Thymus (tissue), 11 donors: ENCODE measurements at regions not wholly inside any gene's neighbourhood (a gene's known extent, or its start where the extent isn't known, plus 50 kb on each side); places are given as distances from the start of the nearest gene placed in this dataset.
"Not testable (repeated sequence)": the region's sequence is repeated elsewhere in the genome, so short reads cannot be mapped to it uniquely, and the experiment has no call there.

Experiments
- DNase-seq, 9 donors: peaks; one replicate each; pipeline ENCODE4 v3.0.0-alpha.2; 2013; ENCODE audit warnings: low spot score in 9 of 9, low read depth in 6 of 9, missing footprints in 1 of 9
- H3K27ac ChIP-seq, 2 donors: one replicate each; pipeline ENCODE4 v1.5.1; 2013; ENCODE audit warnings: control low read depth in 1 of 2, low read depth in 1 of 2, low read length in 1 of 2, mild to moderate bottlenecking in 1 of 2, moderate library complexity in 1 of 2
- H3K27me3 ChIP-seq, 2 donors: one replicate each; pipeline ENCODE4 v1.5.1; 2013; ENCODE audit warnings: low read length in 1 of 2; ENCODE audit not compliant: control insufficient read depth in 2 of 2, insufficient read depth in 1 of 2
- H3K36me3 ChIP-seq, 2 donors: one replicate each; pipeline ENCODE4 v1.5.1; 2013; ENCODE audit warnings: low read length in 1 of 2, mild to moderate bottlenecking in 1 of 2, moderate library complexity in 1 of 2; ENCODE audit not compliant: control insufficient read depth in 2 of 2, insufficient read depth in 2 of 2
- H3K4me1 ChIP-seq, 2 donors: one replicate each; pipeline ENCODE4 v1.5.1; 2013; ENCODE audit warnings: low read length in 2 of 2; ENCODE audit not compliant: control insufficient read depth in 2 of 2, insufficient read depth in 2 of 2
- H3K4me3 ChIP-seq, 2 donors: one replicate each; pipeline ENCODE4 v1.5.1; 2013; ENCODE audit warnings: low read length in 2 of 2, control low read depth in 1 of 2, mild to moderate bottlenecking in 1 of 2
- H3K9me3 ChIP-seq, 2 donors: one replicate each; pipeline ENCODE4 v1.5.1; 2013; ENCODE audit warnings: low read length in 1 of 2, mild to moderate bottlenecking in 1 of 2; ENCODE audit not compliant: control insufficient read depth in 2 of 2, insufficient read depth in 1 of 2
- WGBS: extraction: QIAGEN DNeasy Blood & Tissue Kit; methylation state at CpG from one replicate; pipeline ENCODE4 v1.1.7; 2013; 5-methylcytosine and 5-hydroxymethylcytosine counted together
- donor health status: healthy.

GRCh38 chr16:13385156-13386040 lies 484.0 kb downstream of the SHISA9 start:
- H3K9me3 ChIP-seq, H3K4me1 ChIP-seq, H3K4me3 ChIP-seq, H3K27me3 ChIP-seq, DNase-seq, H3K36me3 ChIP-seq, H3K27ac ChIP-seq: not testable (repeated sequence)
- 97% methylated on average over 1 of the region's 1 CpG for WGBS

GRCh38 chr16:13390093-13390985 lies 488.9 kb downstream of the SHISA9 start:
- no peaks in the 10 kb centered on the region for H3K27me3 ChIP-seq
- H3K36me3 ChIP-seq: no peaks in the 10 kb centered on the region
- peaks cover 0 to 18% of the 10 kb centered on the region in 2 donors for H3K4me1 ChIP-seq
- peak overlapping the region in 1 of 2 donors; percentile 75 for H3K27ac ChIP-seq
- no peak overlapping the region for H3K4me3 ChIP-seq
- 78% methylated on average over 7 of the region's 7 CpGs for WGBS
- DNase-seq: peak in 8 of 9 donors; percentile 8 to 52 (median 26)
- H3K9me3 ChIP-seq: peaks cover 0 to 1% of the 10 kb centered on the region in 2 donors

- no peaks in the 10 kb centered on the region for H3K36me3 ChIP-seq
- no peak for DNase-seq
- H3K4me1 ChIP-seq: peaks cover 0 to 18% of the 10 kb centered on the region in 2 donors
- H3K9me3 ChIP-seq: no peaks in the 10 kb centered on the region
- peak overlapping the region in 1 of 2 donors; percentile 75 for H3K27ac ChIP-seq
- H3K27me3 ChIP-seq: no peaks in the 10 kb centered on the region
- no peak overlapping the region for H3K4me3 ChIP-seq
Measured at GRCh38 chr16:13390986-13391305, 489.5 kb downstream of the SHISA9 start.

GRCh38 chr16:13391337-13391736 lies 489.9 kb downstream of the SHISA9 start:
- 86% methylated on average over 3 of the region's 3 CpGs for WGBS
- peaks cover 0 to 18% of the 10 kb centered on the region in 2 donors for H3K4me1 ChIP-seq

GRCh38 chr16:13392341-13392740 lies 490.9 kb downstream of the SHISA9 start:
- no peak for DNase-seq
- H3K27me3 ChIP-seq: no peaks in the 10 kb centered on the region
- H3K36me3 ChIP-seq: no peaks in the 10 kb centered on the region
- H3K9me3 ChIP-seq: no peaks in the 10 kb centered on the region
- H3K27ac ChIP-seq: no peak overlapping the region
- WGBS: 95% methylated on average over 4 of the region's 4 CpGs
- H3K4me3 ChIP-seq: no peak overlapping the region
- H3K4me1 ChIP-seq: peaks cover 0 to 18% of the 10 kb centered on the region in 2 donors

More at GRCh38 chr16:13391337-13391736, 489.9 kb downstream of the SHISA9 start:
- no peak for DNase-seq
- H3K36me3 ChIP-seq: no peaks in the 10 kb centered on the region
- H3K27ac ChIP-seq: peak overlapping the region in 1 of 2 donors; percentile 75
- no peaks in the 10 kb centered on the region for H3K27me3 ChIP-seq
- no peak overlapping the region for H3K4me3 ChIP-seq
- no peaks in the 10 kb centered on the region for H3K9me3 ChIP-seq

DNA sequence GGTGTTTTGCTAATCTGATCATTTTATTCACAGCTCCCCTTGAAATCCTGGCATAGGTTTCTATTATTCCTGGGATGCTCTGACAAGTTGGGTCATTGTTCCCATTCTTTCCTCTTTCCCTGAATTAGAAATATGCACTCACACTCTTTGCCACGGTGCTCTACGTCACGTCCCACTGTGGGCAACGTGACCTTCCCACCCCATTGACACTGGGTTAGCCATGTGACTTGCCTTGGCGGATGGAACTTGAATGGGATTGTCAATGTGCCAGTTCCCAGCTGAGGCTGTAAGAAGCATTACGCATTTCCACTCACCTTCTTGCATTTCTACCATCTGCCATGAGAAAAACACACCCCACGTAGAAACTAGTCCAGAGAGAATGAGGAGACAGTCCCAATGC lies 492.4 kb downstream of the SHISA9 start:
- 94% methylated on average over 7 of the region's 7 CpGs for WGBS
- H3K27ac ChIP-seq: no peak overlapping the region
- DNase-seq: no peak
- peaks cover 0 to 18% of the 10 kb centered on the region in 2 donors for H3K4me1 ChIP-seq
- no peaks in the 10 kb centered on the region for H3K36me3 ChIP-seq
- H3K9me3 ChIP-seq: no peaks in the 10 kb centered on the region
- no peaks in the 10 kb centered on the region for H3K27me3 ChIP-seq
- no peak overlapping the region for H3K4me3 ChIP-seq

DNA sequence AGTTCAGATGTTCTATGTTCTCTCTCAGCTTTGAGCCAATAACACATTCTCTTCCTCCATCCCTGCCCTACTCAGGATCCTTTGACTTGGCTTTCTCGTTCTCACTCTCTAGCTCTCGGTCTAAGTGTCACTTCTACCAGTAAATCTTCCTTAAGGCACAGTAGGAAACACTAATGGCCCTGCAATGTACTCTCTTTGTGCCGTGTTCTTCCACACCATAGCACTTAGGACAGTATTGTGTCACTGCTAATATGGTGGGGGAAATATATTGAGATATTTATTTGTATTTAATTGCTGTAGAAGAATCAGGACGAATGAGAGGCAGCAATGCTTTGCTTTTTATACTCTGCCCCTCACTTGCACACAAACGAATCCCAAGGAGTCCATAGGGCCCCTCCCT lies 493.1 kb downstream of the SHISA9 start:
- Histone ChIP-seq H3K4me3 (no peak overlapping the region), H3K4me1 (peaks cover 0 to 17% of the 10 kb centered on the region in 2 donors), H3K9me3 (no peaks in the 10 kb centered on the region), H3K27me3 (no peaks in the 10 kb centered on the region), H3K27ac (no peak overlapping the region), H3K36me3 (no peaks in the 10 kb centered on the region)
- WGBS: 80% methylated on average over 5 of the region's 5 CpGs
- DNase-seq: no peak

- Histone ChIP-seq H3K4me3 (no peak overlapping the region), H3K9me3 (no peaks in the 10 kb centered on the region), H3K36me3 (no peaks in the 10 kb centered on the region), H3K27me3 (no peaks in the 10 kb centered on the region), H3K4me1 (no peaks in the 10 kb centered on the region), H3K27ac (no peak overlapping the region)
- no peak for DNase-seq
- WGBS: 96% methylated on average over 7 of the region's 7 CpGs
Measured at GRCh38 chr16:13397126-13397525, 495.7 kb downstream of the SHISA9 start.

- no peaks in the 10 kb centered on the region for H3K36me3 ChIP-seq
- 92% methylated on average over 4 of the region's 4 CpGs for WGBS
- no peaks in the 10 kb centered on the region for H3K27me3 ChIP-seq
- no peaks in the 10 kb centered on the region for H3K4me1 ChIP-seq
- no peak for DNase-seq
- no peak overlapping the region for H3K27ac ChIP-seq
- H3K9me3 ChIP-seq: no peaks in the 10 kb centered on the region
- H3K4me3 ChIP-seq: no peak overlapping the region
Measured at GRCh38 chr16:13401641-13402040, 500.2 kb downstream of the SHISA9 start.
